ENCODE measurements at regions not wholly inside any gene's neighbourhood (a gene's known extent, or its start where the extent isn't known, plus 50 kb on each side); places are given as distances from the start of the nearest gene placed in this dataset.
"Not testable (repeated sequence)": the region's sequence is repeated elsewhere in the genome, so short reads cannot be mapped to it uniquely, and the experiment has no call there.

DNA sequence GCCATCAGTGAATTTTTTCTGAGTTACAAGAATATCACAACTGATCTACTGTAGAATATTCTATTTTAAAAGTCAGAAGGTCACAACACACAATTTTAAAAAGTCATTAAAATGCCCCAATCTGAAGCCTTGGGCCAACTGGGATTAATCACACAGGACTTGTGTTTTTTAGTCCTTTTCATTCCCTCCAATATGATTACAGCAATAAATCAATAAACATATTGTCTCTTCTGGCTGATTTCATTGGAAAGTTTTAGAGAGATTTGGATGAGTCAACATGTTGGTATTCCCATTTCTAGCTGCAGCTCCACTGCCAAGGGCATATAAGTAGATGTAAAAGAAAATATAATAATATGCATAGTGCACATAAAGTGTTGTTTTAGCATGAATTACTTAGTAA lies 85.8 kb downstream of the NIBAN1 start:
- no peak for DNase-seq (ENCODE audit: low read depth)

DNA sequence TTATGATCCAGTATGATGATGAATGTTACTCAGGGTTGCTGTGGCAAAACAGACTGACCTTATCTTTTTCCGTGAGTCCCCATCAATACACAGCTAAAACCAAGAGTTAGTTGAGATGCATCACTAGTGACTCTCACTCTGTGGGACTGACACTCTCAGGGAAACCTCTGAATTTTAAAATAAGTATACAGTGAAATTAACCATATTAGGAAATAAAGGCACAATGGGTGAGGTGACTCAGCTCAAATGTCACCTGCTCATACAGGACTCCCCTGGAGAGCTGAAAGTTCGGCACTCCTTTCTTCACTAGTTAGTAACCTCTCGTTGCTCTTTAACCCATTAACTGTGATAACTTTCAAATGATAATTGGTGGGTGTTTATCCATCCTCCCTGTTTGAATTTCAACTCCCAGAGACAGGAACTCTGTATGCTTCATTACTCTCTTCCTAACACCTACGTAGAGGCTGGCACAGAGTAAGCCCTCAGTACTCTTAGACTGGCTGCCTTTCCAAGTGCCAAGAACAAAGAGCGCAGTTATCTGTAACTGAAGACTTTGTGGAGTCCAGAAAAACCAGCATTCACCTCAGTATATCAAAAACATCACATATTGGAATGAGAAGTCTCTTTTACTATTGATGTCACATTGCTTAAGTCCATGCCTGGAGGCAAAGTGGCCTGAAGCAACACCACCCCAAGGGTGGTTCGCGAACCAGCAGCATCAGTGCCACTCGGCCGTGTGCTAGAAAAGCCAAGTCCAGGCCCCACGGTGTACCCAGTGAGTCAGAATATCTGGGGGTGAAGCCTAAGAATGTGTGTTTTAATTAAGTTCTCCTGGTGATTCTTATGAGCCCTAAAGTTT lies 91.1 kb downstream of the NIBAN1 start:
- no peak for DNase-seq (ENCODE audit: low read depth)

DNA sequence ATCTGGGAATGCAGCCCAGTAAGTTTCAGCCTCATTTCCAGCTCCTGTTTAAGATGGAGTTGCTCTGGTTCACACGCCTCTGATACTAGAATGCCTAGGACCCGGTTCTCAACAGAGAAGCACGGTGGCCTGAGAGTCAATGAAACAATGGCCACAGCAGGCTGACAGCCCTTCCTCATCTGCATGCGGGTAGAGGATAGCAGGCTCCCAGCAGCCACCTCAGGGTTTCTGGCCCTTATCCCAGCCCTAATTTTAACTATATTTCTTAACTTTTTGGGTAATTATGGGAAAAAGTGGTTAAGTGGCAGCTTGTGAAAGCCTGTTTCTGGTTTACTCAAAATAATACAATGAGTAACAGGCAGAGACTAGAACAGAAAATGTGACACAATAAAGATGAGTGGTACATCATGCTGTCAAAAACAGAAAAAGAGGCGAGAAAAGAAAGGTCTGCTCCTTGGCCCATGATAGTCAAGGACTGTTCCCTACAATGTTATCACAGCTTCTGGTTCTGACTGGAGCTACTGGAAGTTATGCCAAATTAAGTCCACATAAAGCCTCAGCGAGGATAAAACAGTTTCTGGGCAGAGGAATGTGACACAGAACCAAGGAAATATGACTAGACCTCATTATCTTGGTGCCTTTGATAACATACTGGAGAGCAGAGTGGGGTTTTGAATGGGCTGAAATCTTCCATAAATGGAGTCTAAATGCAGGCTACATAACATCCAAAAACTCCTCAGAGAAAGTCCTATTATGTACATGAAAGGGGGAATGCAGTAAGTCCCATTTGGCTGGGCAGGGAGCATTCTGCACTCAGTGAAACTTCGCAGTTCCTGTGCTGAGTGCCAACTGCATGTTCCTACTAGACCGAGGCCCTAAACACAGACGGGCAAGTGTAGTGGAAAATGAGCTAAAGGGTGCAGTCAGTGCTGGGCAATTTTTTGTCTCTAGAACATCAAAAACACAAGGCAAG lies 92.1 kb downstream of the NIBAN1 start:
- no peak for DNase-seq (ENCODE audit: low read depth)

DNA sequence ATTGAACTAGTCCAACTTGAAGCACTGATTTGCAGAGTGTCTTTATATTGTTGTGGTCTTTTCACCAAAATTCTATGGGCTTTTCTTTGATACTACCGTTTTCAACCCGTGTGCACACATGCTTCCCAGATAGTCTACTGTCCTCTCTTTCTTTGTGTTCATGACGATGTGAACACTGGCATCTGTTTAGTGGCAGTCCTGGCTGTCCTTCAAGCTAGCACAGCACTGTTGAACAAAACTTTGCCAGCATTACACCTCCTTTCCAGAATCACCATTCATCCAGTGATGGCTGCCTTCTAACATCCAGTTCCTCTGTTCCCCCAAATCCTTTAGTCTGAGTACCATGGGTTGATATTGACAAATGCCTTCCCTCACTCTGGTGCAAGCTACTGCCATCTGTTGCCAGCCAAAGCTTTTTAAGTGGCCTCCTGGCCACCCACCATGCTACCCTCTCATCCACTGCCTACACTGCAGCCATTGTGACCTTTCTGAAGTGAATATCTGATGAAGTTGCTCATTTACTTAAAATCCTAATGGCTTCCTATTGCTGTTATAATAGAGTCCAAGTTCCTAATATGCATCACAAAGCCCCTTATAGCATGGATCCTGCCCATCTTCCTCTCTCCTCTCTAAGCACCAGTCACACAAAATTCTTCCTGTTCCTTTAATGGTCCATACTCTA lies 94.3 kb downstream of the NIBAN1 start:
- DNase-seq (ENCODE audit: low read depth): no peak

GRCh38 chr1:184878602-184879001 lies 95.7 kb downstream of the NIBAN1 start:
- no peak for DNase-seq (ENCODE audit: low read depth)

DNA sequence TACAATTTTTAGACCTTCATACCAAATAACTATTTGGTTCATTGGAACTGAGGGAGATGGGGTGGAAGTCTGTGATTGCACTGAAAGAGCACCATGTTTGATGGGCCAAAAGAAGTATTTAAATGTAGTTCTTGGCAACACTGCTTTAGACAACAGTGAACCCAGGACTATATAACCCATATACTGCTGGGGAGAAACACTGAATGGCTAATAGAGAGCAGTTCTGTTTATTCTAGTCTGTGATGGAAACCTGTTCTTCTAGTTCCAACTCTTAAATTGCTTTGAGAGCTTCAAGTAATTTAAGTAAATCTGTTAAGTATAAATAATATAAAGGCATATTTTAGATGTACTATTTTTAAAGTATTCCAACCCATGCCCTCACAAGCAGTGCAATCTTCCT lies 96.3 kb downstream of the NIBAN1 start:
- no peak for DNase-seq (ENCODE audit: low read depth)

DNA sequence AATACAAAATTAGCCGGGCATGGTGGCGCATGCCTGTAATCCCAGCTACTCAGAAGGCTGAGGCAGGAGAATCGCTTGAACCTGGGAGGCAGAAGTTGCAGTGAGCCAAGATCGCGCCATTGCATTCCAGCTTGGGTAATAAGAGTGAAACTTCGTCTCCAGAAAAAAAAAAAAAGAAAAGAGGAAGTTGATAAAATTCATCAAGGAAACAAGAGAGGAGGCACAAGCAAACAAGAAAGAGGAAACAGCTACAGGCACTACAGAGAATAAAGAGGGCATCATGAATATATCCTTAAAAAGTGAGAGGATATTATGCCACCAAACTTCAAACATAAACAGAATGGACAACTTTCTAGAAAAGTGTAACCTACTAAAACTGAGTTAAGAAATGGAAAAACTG lies 98.3 kb downstream of the NIBAN1 start:
- not testable (repeated sequence) for DNase-seq (ENCODE audit: low read depth)

DNA sequence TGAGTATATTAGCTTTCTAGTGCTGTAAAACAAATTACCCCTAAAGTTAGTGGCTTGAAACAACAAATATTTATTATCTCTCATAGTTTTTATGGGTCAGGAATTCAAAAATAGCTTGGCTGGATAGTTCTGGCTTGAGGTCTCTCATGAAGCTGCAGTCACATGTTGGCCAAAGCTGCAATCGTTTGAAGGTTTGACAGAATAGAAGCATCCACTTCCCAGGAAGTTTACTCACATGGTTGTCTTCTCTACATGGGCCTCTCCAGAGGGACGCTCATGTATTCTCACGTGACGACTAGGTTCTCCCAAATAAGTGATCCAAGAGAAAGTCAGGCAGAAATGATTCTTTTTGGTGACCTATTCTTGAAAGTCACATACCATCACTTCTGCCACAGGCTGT lies 99.1 kb downstream of the NIBAN1 start:
- DNase-seq (ENCODE audit: low read depth): no peak

GRCh38 chr1:184870319-184870718 lies 104.0 kb downstream of the NIBAN1 start:
- no peak for DNase-seq (ENCODE audit: low read depth)

DNA sequence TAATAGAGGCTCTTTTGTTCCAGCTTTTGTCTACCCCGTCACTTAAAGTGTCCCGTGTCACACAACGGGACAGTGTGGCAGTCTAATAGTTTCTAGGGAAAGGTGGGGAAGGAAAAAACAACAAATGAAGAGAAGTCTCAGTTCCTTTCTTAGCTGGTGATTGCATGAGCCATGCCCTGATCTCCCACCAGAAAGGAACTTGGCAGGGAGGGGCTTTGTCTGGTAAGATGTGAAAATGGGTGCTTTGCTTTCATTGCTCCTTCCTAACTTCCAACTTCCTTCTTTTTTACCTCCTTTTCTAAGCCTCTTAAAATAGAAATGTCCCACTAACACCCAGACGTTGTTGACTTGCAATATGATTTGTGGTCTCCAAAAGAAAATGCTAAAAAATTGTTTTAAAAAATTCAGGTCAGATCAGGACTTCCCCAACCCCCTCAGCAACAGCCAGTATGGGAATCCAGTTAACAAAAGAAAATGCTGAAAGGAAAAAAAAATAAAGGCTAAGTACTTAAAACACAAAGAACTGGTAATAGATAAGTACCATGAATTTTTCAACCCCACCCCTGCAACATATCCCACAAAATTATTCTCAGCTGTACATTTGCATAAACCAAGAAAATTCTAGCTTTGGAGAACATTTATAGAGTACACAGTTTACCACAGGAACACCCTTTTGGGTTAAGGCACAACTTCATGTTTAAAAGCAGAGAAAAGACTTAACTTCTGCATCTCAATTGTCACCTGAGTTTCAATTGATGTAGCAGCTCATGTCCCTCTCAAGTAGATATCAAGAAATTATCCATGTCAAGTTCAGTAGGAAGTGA lies 106.2 kb downstream of the NIBAN1 start:
- DNase-seq (ENCODE audit: low read depth): no peak

- no peak for DNase-seq (ENCODE audit: low read depth)
Observed at GRCh38 chr1:184866991-184867788, 107.1 kb downstream of the NIBAN1 start.

DNA sequence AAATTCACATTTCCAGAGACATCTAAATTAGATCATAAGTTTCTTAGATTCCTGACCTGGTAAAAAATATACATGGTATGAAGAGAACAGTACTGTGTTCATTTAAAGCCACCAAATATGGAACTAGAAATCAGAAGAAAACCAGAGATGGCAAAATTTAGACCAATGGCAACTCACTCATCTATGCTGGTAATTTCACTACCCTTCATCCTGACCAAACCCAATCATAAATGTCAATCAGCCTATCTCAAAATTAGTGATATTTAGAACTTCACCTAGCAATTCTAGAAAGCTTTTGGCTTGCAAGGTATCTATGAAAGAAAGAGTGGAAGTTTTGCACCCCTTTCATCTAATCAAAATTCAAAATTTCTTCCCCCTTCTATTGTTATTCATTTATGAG lies 107.7 kb downstream of the NIBAN1 start:
- DNase-seq (ENCODE audit: low read depth): no peak

- DNase-seq (ENCODE audit: low read depth): no peak
Observed at GRCh38 chr1:184865831-184866230, 108.5 kb downstream of the NIBAN1 start.

GRCh38 chr1:184861755-184862336 lies 107.2 kb upstream of the EDEM3 start:
- DNase-seq (ENCODE audit: low read depth): no peak

GRCh38 chr1:184860985-184861754 lies 106.5 kb upstream of the EDEM3 start:
- DNase-seq (ENCODE audit: low read depth): no peak

GRCh38 chr1:184860535-184860934 lies 105.9 kb upstream of the EDEM3 start:
- DNase-seq (ENCODE audit: low read depth): no peak

- no peak for DNase-seq (ENCODE audit: low read depth)
Observed at GRCh38 chr1:184859381-184860105, 104.9 kb upstream of the EDEM3 start.

GRCh38 chr1:184858288-184858687 lies 103.6 kb upstream of the EDEM3 start:
- no peak for DNase-seq (ENCODE audit: low read depth)

Measured in HS-27A (cell line).